ENCODE measurements at regions not wholly inside any gene's neighbourhood (a gene's known extent, or its start where the extent isn't known, plus 50 kb on each side); places are given as distances from the start of the nearest gene placed in this dataset.

- Mint-ChIP-seq H3K4me1 (ENCODE audit: low read depth, unreplicated experiment) (no peaks in the 10 kb centered on the region), H3K4me3 (ENCODE audit: low read depth, unreplicated experiment) (no peak overlapping the region), H3K27ac (ENCODE audit: unreplicated experiment) (no peak overlapping the region), H3K36me3 (ENCODE audit: insufficient read depth, unreplicated experiment) (no peaks in the 10 kb centered on the region), H3K27me3 (ENCODE audit: unreplicated experiment) (no peaks in the 10 kb centered on the region), H3K9me3 (ENCODE audit: low read depth, unreplicated experiment) (peaks cover 13% of the 10 kb centered on the region)
- intact Hi-C loops (cut with micrococcal nuclease; ENCODE audit: unreplicated experiment): no loop called here
- no TSS peak for BruUV-seq (replicated peaks)
- no peak for DNase-seq
- TF ChIP-seq, protein P1, sequence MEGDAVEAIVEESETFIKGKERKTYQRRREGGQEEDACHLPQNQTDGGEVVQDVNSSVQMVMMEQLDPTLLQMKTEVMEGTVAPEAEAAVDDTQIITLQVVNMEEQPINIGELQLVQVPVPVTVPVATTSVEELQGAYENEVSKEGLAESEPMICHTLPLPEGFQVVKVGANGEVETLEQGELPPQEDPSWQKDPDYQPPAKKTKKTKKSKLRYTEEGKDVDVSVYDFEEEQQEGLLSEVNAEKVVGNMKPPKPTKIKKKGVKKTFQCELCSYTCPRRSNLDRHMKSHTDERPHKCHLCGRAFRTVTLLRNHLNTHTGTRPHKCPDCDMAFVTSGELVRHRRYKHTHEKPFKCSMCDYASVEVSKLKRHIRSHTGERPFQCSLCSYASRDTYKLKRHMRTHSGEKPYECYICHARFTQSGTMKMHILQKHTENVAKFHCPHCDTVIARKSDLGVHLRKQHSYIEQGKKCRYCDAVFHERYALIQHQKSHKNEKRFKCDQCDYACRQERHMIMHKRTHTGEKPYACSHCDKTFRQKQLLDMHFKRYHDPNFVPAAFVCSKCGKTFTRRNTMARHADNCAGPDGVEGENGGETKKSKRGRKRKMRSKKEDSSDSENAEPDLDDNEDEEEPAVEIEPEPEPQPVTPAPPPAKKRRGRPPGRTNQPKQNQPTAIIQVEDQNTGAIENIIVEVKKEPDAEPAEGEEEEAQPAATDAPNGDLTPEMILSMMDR (IDR thresholded peaks at IDR 0.05; ENCODE audit: unreplicated experiment): no peak
- CTCF ChIA-PET: no interaction called here
Measured at GRCh38 chr2:118726821-118727220, 120.6 kb downstream of the EN1 start.

- no TSS peak for BruUV-seq (replicated peaks)
- CTCF ChIA-PET: no interaction called here
- Mint-ChIP-seq H3K36me3 (ENCODE audit: insufficient read depth, unreplicated experiment) (no peaks in the 10 kb centered on the region), H3K4me3 (ENCODE audit: low read depth, unreplicated experiment) (no peak overlapping the region), H3K27me3 (ENCODE audit: unreplicated experiment) (no peaks in the 10 kb centered on the region), H3K27ac (ENCODE audit: unreplicated experiment) (no peak overlapping the region), H3K4me1 (ENCODE audit: low read depth, unreplicated experiment) (no peaks in the 10 kb centered on the region), H3K9me3 (ENCODE audit: low read depth, unreplicated experiment) (peaks cover 8% of the 10 kb centered on the region)
- TF ChIP-seq, protein P1 (IDR thresholded peaks at IDR 0.05; ENCODE audit: unreplicated experiment): no peak
- intact Hi-C loops (cut with micrococcal nuclease; ENCODE audit: unreplicated experiment): no loop called here
- no peak for DNase-seq
Measured at GRCh38 chr2:118723394-118723793, 124.1 kb downstream of the EN1 start.

DNA sequence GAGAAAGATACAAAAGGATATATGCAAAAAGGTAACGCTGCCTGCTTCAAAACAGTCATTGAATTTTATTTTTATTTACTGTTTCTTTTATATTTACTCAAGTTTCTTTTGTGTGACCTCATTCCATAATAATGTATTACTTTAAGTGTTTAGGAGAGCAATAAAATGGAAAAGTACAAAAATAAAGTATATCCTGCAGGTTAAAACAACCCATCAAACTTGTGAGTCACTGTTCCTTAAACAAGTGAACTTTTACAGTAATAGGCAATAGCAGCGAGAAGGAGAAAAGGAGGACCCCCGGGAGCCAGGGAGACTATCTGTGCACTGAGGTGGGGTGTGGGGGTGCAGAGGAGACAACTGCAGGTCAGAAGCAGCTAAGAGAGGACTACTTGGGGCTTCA lies 124.5 kb downstream of the EN1 start:
- Mint-ChIP-seq H3K4me1 (ENCODE audit: low read depth, unreplicated experiment) (no peaks in the 10 kb centered on the region), H3K27me3 (ENCODE audit: unreplicated experiment) (no peaks in the 10 kb centered on the region), H3K9me3 (ENCODE audit: low read depth, unreplicated experiment) (peaks cover 8% of the 10 kb centered on the region), H3K27ac (ENCODE audit: unreplicated experiment) (no peak overlapping the region), H3K36me3 (ENCODE audit: insufficient read depth, unreplicated experiment) (no peaks in the 10 kb centered on the region), H3K4me3 (ENCODE audit: low read depth, unreplicated experiment) (no peak overlapping the region)
- intact Hi-C loops (cut with micrococcal nuclease; ENCODE audit: unreplicated experiment): no loop called here
- TF ChIP-seq, protein P1 (IDR thresholded peaks at IDR 0.05; ENCODE audit: unreplicated experiment): no peak
- DNase-seq: no peak
- BruUV-seq (replicated peaks): no TSS peak
- CTCF ChIA-PET: no interaction called here

GRCh38 chr2:118721817-118722551 lies 125.5 kb downstream of the EN1 start:
- intact Hi-C loops (cut with micrococcal nuclease; ENCODE audit: unreplicated experiment): no loop called here
- Mint-ChIP-seq H3K4me1 (ENCODE audit: low read depth, unreplicated experiment) (no peaks in the 10 kb centered on the region), H3K27me3 (ENCODE audit: unreplicated experiment) (no peaks in the 10 kb centered on the region), H3K27ac (ENCODE audit: unreplicated experiment) (no peak overlapping the region), H3K36me3 (ENCODE audit: insufficient read depth, unreplicated experiment) (no peaks in the 10 kb centered on the region), H3K4me3 (ENCODE audit: low read depth, unreplicated experiment) (no peak overlapping the region), H3K9me3 (ENCODE audit: low read depth, unreplicated experiment) (peaks cover 3% of the 10 kb centered on the region)
- no TSS peak for BruUV-seq (replicated peaks)
- no peak for DNase-seq
- TF ChIP-seq, protein P1 (IDR thresholded peaks at IDR 0.05; ENCODE audit: unreplicated experiment): no peak
- CTCF ChIA-PET: no interaction called here
